Fibroblast of lung (primary cell): ENCODE measurements at regions not wholly inside any gene's neighbourhood (a gene's known extent, or its start where the extent isn't known, plus 50 kb on each side); places are given as distances from the start of the nearest gene placed in this dataset.

Source experiments
- EZH2 ChIP-seq: IDR thresholded peaks from 2 replicates; pipeline ENCODE4 v1.5.1; 2012; ENCODE audit warnings: low read length, control low read depth, mild to moderate bottlenecking; ENCODE audit errors: missing control alignments
- TF ChIP-seq, protein P1 (sequence below), 2 donors: IDR thresholded peaks in 1 of 2; conservative IDR thresholded peaks in 1 of 2; 1 replicate in 1 of 2; 2 replicates in 1 of 2; pipeline ENCODE4 v1.5.1; 2011 to 2012; ENCODE audit warnings: low read length in 2 of 2, control low read depth in 1 of 2, inconsistent platforms in 1 of 2, low read depth in 1 of 2, mild to moderate bottlenecking in 1 of 2

DNA sequence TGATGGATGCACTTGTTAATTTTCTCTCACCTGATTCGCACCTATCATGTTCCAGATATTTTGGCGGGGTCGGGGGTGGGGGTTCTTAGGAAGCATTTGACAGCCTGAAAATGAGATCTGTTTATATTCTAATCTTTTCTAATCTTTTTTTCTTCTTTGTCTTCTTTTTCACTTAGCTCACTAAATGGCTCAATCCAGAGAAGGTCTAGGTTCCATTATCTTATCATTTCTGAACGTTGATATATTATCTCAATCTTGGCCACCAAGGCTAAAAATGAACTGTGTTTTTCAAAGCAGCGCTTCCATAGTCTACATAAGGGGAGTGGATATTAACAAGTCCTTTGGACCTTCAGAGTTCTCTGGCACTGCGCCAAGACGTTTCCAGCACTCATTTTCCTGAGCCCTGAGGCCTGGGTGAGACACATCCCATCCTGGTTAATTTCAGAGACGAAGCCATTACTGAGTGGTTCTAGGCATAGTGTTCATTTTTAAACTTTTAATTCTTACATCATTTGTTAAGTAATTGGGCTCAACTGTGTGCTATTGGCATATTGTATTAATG is 229.0 kb downstream of the SOX11 start:
- TF ChIP-seq, protein P1, sequence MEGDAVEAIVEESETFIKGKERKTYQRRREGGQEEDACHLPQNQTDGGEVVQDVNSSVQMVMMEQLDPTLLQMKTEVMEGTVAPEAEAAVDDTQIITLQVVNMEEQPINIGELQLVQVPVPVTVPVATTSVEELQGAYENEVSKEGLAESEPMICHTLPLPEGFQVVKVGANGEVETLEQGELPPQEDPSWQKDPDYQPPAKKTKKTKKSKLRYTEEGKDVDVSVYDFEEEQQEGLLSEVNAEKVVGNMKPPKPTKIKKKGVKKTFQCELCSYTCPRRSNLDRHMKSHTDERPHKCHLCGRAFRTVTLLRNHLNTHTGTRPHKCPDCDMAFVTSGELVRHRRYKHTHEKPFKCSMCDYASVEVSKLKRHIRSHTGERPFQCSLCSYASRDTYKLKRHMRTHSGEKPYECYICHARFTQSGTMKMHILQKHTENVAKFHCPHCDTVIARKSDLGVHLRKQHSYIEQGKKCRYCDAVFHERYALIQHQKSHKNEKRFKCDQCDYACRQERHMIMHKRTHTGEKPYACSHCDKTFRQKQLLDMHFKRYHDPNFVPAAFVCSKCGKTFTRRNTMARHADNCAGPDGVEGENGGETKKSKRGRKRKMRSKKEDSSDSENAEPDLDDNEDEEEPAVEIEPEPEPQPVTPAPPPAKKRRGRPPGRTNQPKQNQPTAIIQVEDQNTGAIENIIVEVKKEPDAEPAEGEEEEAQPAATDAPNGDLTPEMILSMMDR (conservative IDR thresholded peaks at IDR 0.05 in 1 of 2, IDR thresholded peaks at IDR 0.05 in 1 of 2; ENCODE audit: low read depth in 1 of 2, low read length in 2 of 2), result no peak
- no peak for TF ChIP-seq EZH2
